Endodermal cell (in vitro differentiated cells): ENCODE measurements at regions not wholly inside any gene's neighbourhood (a gene's known extent, or its start where the extent isn't known, plus 50 kb on each side); places are given as distances from the start of the nearest gene placed in this dataset.

ENCODE experiments used
- DNase-seq: peaks from one replicate; pipeline ENCODE4 v3.0.0-alpha.2; 2017
- H3K27ac ChIP-seq: 2 replicates; pipeline ENCODE4 v1.5.1; 2013; ENCODE audit warnings: mild to moderate bottlenecking, low read depth, low read length, moderate library complexity
- H3K27me3 ChIP-seq: 2 replicates; pipeline ENCODE4 v1.6.1; 2013; ENCODE audit warnings: mild to moderate bottlenecking, low read length, moderate library complexity; ENCODE audit not compliant: insufficient read depth, control insufficient read depth, poor library complexity, severe bottlenecking
- H3K36me3 ChIP-seq: 2 replicates; pipeline ENCODE4 v1.7.0; 2013; ENCODE audit warnings: mild to moderate bottlenecking, low read length, moderate library complexity; ENCODE audit not compliant: control insufficient read depth, insufficient read depth
- H3K4me1 ChIP-seq: one replicate; pipeline ENCODE4 v1.7.0; 2013; ENCODE audit warnings: low read length; ENCODE audit not compliant: control insufficient read depth, insufficient read depth
- H3K4me3 ChIP-seq: 2 replicates; pipeline ENCODE4 v1.5.1; 2013; ENCODE audit warnings: mild to moderate bottlenecking, low read length, moderate library complexity
- H3K9ac ChIP-seq: 2 replicates; pipeline ENCODE4 v1.6.1; 2013; ENCODE audit warnings: mild to moderate bottlenecking, low read length, moderate library complexity; ENCODE audit not compliant: poor library complexity, severe bottlenecking; ENCODE audit errors: extremely low read depth
- H3K9me3 ChIP-seq: 2 replicates; pipeline ENCODE4 v1.6.1; 2013; ENCODE audit warnings: mild to moderate bottlenecking, low read length, moderate library complexity; ENCODE audit not compliant: control insufficient read depth
- H3K27ac Mint-ChIP-seq: 2 replicates; pipeline ENCODE4 v1.8.0; 2020; ENCODE audit warnings: mixed read lengths
- H3K27me3 Mint-ChIP-seq: 2 replicates; pipeline ENCODE4 v1.8.0; 2021; ENCODE audit warnings: mild to moderate bottlenecking, mixed read lengths; ENCODE audit not compliant: insufficient read depth
- H3K36me3 Mint-ChIP-seq: 2 replicates; pipeline ENCODE4 v1.8.0; 2020; ENCODE audit warnings: low read depth, mixed read lengths
- H3K4me1 Mint-ChIP-seq: 2 replicates; pipeline ENCODE4 v1.8.0; 2020; ENCODE audit warnings: mixed read lengths
- H3K4me3 Mint-ChIP-seq: 2 replicates; pipeline ENCODE4 v1.8.0; 2020; ENCODE audit warnings: mild to moderate bottlenecking, moderate library complexity, mixed read lengths
- H3K9me3 Mint-ChIP-seq: 2 replicates; pipeline ENCODE4 v1.8.0; 2020; ENCODE audit warnings: mild to moderate bottlenecking, mixed read lengths
- CTCF ChIP-seq: fragments of 200-600 bp; sonication (generic); conservative IDR thresholded peaks from 2 replicates; pipeline ENCODE4 v1.5.0; 2021; ENCODE audit warnings: antibody characterized with exemption, mild to moderate bottlenecking
- WGBS, 2 experiments: methylation state at CpG; one replicate each; pipeline versions ENCODE4 v1.1.5 to v1.1.7; 2013; ENCODE audit warnings: missing lambda C conversion rate in 2 of 2, mixed read lengths in 1 of 2; ENCODE audit not compliant: insufficient coverage in 1 of 2, insufficient read length in 1 of 2; 5-methylcytosine and 5-hydroxymethylcytosine counted together

GRCh38 chr11:44387415-44387814 lies 77.5 kb upstream of the ALX4 start:
- H3K27me3 ChIP-seq, result no peaks in the 10 kb centered on the region
- Mint-ChIP-seq H3K4me3 (no peak overlapping the region), H3K27ac (no peak overlapping the region), H3K9me3 (peaks cover 16% of the 10 kb centered on the region), H3K36me3 (no peaks in the 10 kb centered on the region), H3K4me1 (peaks cover 13% of the 10 kb centered on the region), H3K27me3 (peaks cover 5% of the 10 kb centered on the region)
- no peaks in the 10 kb centered on the region for H3K36me3 ChIP-seq
- H3K4me1 ChIP-seq, result no peaks in the 10 kb centered on the region
- 90 to 95% methylated on average over 3 to 4 of the region's 4 CpGs for WGBS, 2 experiments
- H3K27ac ChIP-seq, result no peak overlapping the region
- peaks cover 8% of the 10 kb centered on the region for H3K9me3 ChIP-seq
- no peak overlapping the region for H3K9ac ChIP-seq
- no peak for TF ChIP-seq CTCF
- no peak overlapping the region for H3K4me3 ChIP-seq
- no peak for DNase-seq

- 89 to 94% methylated on average over 1 to 3 of the region's 3 CpGs for WGBS, 2 experiments
- H3K4me3 ChIP-seq, result no peak overlapping the region
- TF ChIP-seq CTCF, result no peak
Observed at GRCh38 chr11:44387825-44388224, 77.9 kb upstream of the ALX4 start.

GRCh38 chr11:44388828-44389657 lies 79.1 kb upstream of the ALX4 start:
- Mint-ChIP-seq H3K4me1 (peaks cover 13% of the 10 kb centered on the region), H3K9me3 (peaks cover 17% of the 10 kb centered on the region), H3K4me3 (peak overlapping the region; percentile 37), H3K27ac (peak overlapping the region; percentile 18), H3K27me3 (peaks cover 17% of the 10 kb centered on the region), H3K36me3 (no peaks in the 10 kb centered on the region)
- TF ChIP-seq CTCF, result no peak
- H3K36me3 ChIP-seq, result no peaks in the 10 kb centered on the region
- H3K27me3 ChIP-seq, result no peaks in the 10 kb centered on the region
- H3K4me1 ChIP-seq, result no peaks in the 10 kb centered on the region
- no peak for DNase-seq
- H3K9ac ChIP-seq, result no peak overlapping the region
- H3K27ac ChIP-seq, result no peak overlapping the region
- no peak overlapping the region for H3K4me3 ChIP-seq
- peaks cover 8% of the 10 kb centered on the region for H3K9me3 ChIP-seq
- 51 to 60% methylated on average over 2 to 10 of the region's 10 CpGs for WGBS, 2 experiments

More at GRCh38 chr11:44387825-44388224, 77.9 kb upstream of the ALX4 start:
- Histone ChIP-seq H3K36me3 (no peaks in the 10 kb centered on the region), H3K27me3 (no peaks in the 10 kb centered on the region), H3K9me3 (peaks cover 8% of the 10 kb centered on the region), H3K9ac (no peak overlapping the region), H3K27ac (no peak overlapping the region), H3K4me1 (no peaks in the 10 kb centered on the region)
- H3K4me1 Mint-ChIP-seq, result peaks cover 13% of the 10 kb centered on the region
- no peak overlapping the region for H3K4me3 Mint-ChIP-seq
- no peak for DNase-seq
- H3K36me3 Mint-ChIP-seq, result no peaks in the 10 kb centered on the region
- H3K27ac Mint-ChIP-seq, result no peak overlapping the region
- peaks cover 17% of the 10 kb centered on the region for H3K9me3 Mint-ChIP-seq
- peaks cover 8% of the 10 kb centered on the region for H3K27me3 Mint-ChIP-seq
